H1 (cell line): ENCODE measurements at regions not wholly inside any gene's neighbourhood (a gene's known extent, or its start where the extent isn't known, plus 50 kb on each side); places are given as distances from the start of the nearest gene placed in this dataset.

Experiments used
- CBX5 ChIP-seq: fragments of 300-800, 300-1000 bp; sonication (generic); IDR thresholded peaks from 2 replicates; pipeline ENCODE4 v1.7.1; 2016; ENCODE audit warnings: antibody characterized with exemption, low read length, low read depth
- POU5F1 ChIP-seq: IDR thresholded peaks from 2 replicates; pipeline ENCODE4 v1.6.1; 2011; ENCODE audit warnings: low read depth, mild to moderate bottlenecking, low read length, moderate library complexity
- TEAD4 ChIP-seq: IDR thresholded peaks from 2 replicates; pipeline ENCODE4 v1.6.1; 2012; ENCODE audit warnings: low read depth, low read length, inconsistent platforms, mixed read lengths

GRCh38 chr20:20993372-20993771 lies 112.8 kb downstream of the LINC00237 start (continued):
- TF ChIP-seq TEAD4 (no peak), CBX5 (no peak), POU5F1 (no peak)
